Immature natural killer cell (primary cell): ENCODE measurements at regions not wholly inside any gene's neighbourhood (a gene's known extent, or its start where the extent isn't known, plus 50 kb on each side); places are given as distances from the start of the nearest gene placed in this dataset.
A peak's percentile ranks its signal among the peaks of the same experiment; 100 is the strongest.

ENCODE experiments used
- DNase-seq, 3 donors: peaks; one replicate each; pipeline ENCODE4 v3.0.0; 2022; ENCODE audit warnings: mixed read lengths in 1 of 3
- H3K27ac Mint-ChIP-seq, 6 donors: one replicate each; pipeline ENCODE4 v1.8.0; 2020; ENCODE audit warnings: mixed read lengths in 6 of 6, mild to moderate bottlenecking in 5 of 6, inconsistent platforms in 4 of 6, moderate library complexity in 3 of 6
- H3K27me3 Mint-ChIP-seq, 3 donors: one replicate each; pipeline ENCODE4 v1.8.0; 2020 to 2021; ENCODE audit warnings: low read depth in 3 of 3, mild to moderate bottlenecking in 3 of 3, mixed read lengths in 3 of 3, moderate library complexity in 3 of 3, inconsistent platforms in 1 of 3
- H3K36me3 Mint-ChIP-seq, 3 donors: one replicate each; pipeline ENCODE4 v1.8.0; 2020; ENCODE audit warnings: mixed read lengths in 3 of 3, inconsistent platforms in 2 of 3, mild to moderate bottlenecking in 2 of 3
- H3K4me1 Mint-ChIP-seq, 2 donors: one replicate each; pipeline ENCODE4 v1.8.0; 2020; ENCODE audit warnings: inconsistent platforms in 2 of 2, mild to moderate bottlenecking in 2 of 2, mixed read lengths in 2 of 2, moderate library complexity in 1 of 2
- H3K4me3 Mint-ChIP-seq, 5 donors: one replicate each; pipeline ENCODE4 v1.8.0; 2020; ENCODE audit warnings: mild to moderate bottlenecking in 5 of 5, mixed read lengths in 5 of 5, inconsistent platforms in 3 of 5, moderate library complexity in 3 of 5
- H3K9me3 Mint-ChIP-seq, 6 donors: one replicate each; pipeline ENCODE4 v1.8.0; 2020; ENCODE audit warnings: mild to moderate bottlenecking in 6 of 6, mixed read lengths in 6 of 6, inconsistent platforms in 4 of 6, moderate library complexity in 3 of 6

GRCh38 chr5:116686438-116686837 lies 111.8 kb upstream of the SEMA6A start:
- no peak overlapping the region for H3K27ac Mint-ChIP-seq
- H3K36me3 Mint-ChIP-seq = no peaks in the 10 kb centered on the region
- H3K27me3 Mint-ChIP-seq = peaks cover 0 to 2% (median 0%) of the 10 kb centered on the region in 3 donors
- no peaks in the 10 kb centered on the region for H3K4me1 Mint-ChIP-seq
- H3K4me3 Mint-ChIP-seq = no peak overlapping the region
- DNase-seq = no peak
- peaks cover 0 to 6% (median 0%) of the 10 kb centered on the region in 6 donors for H3K9me3 Mint-ChIP-seq

DNA sequence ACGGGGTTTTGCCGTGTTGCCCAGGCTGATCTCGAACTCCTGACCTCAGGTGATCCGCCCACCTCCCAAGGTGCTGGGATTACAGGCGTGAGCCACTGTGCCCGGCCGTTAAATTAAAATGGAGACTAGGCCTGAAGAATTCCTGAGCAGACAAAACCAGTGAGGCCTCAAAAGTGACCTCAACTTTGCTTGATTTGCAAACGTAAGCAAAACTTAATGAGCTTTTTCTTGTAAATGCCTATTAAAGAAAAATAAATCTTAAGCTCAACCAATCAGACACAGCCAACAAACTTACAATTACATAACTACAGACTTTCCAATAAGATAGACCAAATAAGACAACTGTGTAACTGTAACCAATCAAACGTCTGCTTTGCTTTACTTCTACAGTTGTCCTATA lies 111.3 kb upstream of the SEMA6A start:
- no peaks in the 10 kb centered on the region for H3K4me1 Mint-ChIP-seq
- peaks cover 0 to 6% (median 0%) of the 10 kb centered on the region in 6 donors for H3K9me3 Mint-ChIP-seq
- DNase-seq = no peak
- H3K36me3 Mint-ChIP-seq = no peaks in the 10 kb centered on the region
- no peak overlapping the region for H3K27ac Mint-ChIP-seq
- no peak overlapping the region for H3K4me3 Mint-ChIP-seq
- peaks cover 0 to 2% (median 0%) of the 10 kb centered on the region in 3 donors for H3K27me3 Mint-ChIP-seq

DNA sequence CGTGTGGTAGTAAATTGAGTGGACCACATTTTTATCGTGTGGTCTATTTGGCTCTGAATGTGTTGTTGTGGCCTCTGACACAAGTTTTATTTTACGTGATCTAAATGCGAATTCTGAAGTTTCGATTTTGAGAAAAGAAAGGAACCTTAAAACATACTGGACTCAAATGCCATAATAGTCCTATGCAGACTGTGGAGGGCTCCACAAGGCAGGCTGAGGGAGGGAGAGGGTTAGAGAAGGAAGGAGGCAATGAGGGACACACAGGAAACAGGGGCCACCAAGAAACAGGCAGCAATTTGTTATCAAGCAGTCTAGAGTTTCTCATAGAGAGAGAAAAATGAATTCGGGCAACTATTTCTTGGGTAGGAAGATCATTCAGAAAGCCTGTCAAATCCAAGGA lies 110.4 kb upstream of the SEMA6A start:
- peak overlapping the region in 1 of 5 donors; percentile 26 for H3K4me3 Mint-ChIP-seq
- no peaks in the 10 kb centered on the region for H3K36me3 Mint-ChIP-seq
- H3K27ac Mint-ChIP-seq = no peak overlapping the region
- peaks cover 0 to 6% (median 2%) of the 10 kb centered on the region in 6 donors for H3K9me3 Mint-ChIP-seq
- H3K4me1 Mint-ChIP-seq = no peaks in the 10 kb centered on the region
- H3K27me3 Mint-ChIP-seq = peaks cover 0 to 2% (median 0%) of the 10 kb centered on the region in 3 donors
- no peak for DNase-seq

- H3K27ac Mint-ChIP-seq = no peak overlapping the region
Measured at GRCh38 chr5:116681334-116682013, 106.9 kb upstream of the SEMA6A start.

DNA sequence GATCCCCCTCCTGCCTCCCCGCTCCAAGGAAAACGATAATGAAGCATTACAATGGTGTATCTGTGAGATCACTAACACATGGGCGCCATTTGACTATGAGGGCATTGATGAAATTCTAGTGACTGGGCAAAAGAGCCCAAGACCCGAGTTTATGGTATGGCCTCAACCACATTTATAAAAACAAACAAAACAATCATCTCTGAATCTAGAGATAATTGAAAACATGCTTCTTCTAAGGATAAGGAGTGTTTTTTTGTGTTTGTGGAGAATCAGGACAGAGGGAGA lies 100.9 kb upstream of the SEMA6A start:
- Mint-ChIP-seq H3K9me3 (peaks cover 0 to 6% (median 3%) of the 10 kb centered on the region in 6 donors), H3K27ac (no peak overlapping the region), H3K4me1 (no peaks in the 10 kb centered on the region), H3K4me3 (no peak overlapping the region), H3K36me3 (no peaks in the 10 kb centered on the region), H3K27me3 (peaks cover 2 to 3% (median 2%) of the 10 kb centered on the region in 3 donors)
- DNase-seq = no peak

More at GRCh38 chr5:116681334-116682013, 106.9 kb upstream of the SEMA6A start:
- DNase-seq = no peak
- no peaks in the 10 kb centered on the region for H3K36me3 Mint-ChIP-seq
- peaks cover 0 to 2% (median 2%) of the 10 kb centered on the region in 3 donors for H3K27me3 Mint-ChIP-seq
- no peaks in the 10 kb centered on the region for H3K4me1 Mint-ChIP-seq
- peaks cover 0 to 5% (median 4%) of the 10 kb centered on the region in 6 donors for H3K9me3 Mint-ChIP-seq
- H3K4me3 Mint-ChIP-seq = no peak overlapping the region

DNA sequence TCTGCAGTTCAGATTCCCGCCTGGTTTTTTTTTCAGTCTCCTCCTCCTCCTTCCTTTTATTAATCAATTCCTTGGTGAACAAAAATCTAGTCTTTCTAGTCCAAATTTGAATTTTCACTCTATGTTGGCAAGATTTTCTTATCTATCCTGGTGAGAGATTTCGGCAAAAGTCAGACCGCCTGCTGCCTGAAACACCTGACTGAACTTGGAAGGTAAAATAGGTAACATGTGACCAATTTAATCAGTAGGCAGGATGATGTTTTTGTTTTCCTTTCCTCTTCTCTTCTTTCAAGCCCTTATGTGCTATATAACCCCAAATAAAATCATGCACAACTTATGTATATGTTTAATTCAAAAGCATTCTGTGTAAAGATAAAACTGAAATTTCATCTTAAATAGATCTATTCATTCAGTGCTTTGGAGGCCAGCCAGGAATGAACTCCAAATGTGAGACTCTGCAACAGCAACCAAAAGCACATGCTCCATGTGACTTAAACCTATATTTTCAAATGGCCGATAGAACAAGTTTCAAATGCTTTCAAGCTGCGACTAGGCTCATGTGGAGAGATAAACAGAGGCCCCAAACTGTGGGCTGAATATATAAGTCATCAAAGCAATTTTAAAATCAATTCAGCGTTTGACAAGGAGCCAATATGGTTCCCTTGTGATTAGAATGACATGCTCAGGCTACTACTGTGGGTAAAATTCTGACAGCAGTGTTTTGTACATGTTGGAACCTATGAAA lies 100.4 kb upstream of the SEMA6A start:
- peaks cover 0 to 4% (median 3%) of the 10 kb centered on the region in 6 donors for H3K9me3 Mint-ChIP-seq
- no peaks in the 10 kb centered on the region for H3K4me1 Mint-ChIP-seq
- H3K27me3 Mint-ChIP-seq = peaks cover 2 to 3% (median 3%) of the 10 kb centered on the region in 3 donors
- no peak overlapping the region for H3K4me3 Mint-ChIP-seq
- no peak overlapping the region for H3K27ac Mint-ChIP-seq
- H3K36me3 Mint-ChIP-seq = no peaks in the 10 kb centered on the region
- no peak for DNase-seq

GRCh38 chr5:116673453-116673852 lies 98.8 kb upstream of the SEMA6A start:
- Mint-ChIP-seq H3K4me3 (no peak overlapping the region), H3K36me3 (no peaks in the 10 kb centered on the region), H3K27me3 (peaks cover 0 to 3% (median 3%) of the 10 kb centered on the region in 3 donors), H3K27ac (no peak overlapping the region), H3K4me1 (no peaks in the 10 kb centered on the region), H3K9me3 (peaks cover 0 to 5% (median 2%) of the 10 kb centered on the region in 6 donors)
- DNase-seq = no peak

DNA sequence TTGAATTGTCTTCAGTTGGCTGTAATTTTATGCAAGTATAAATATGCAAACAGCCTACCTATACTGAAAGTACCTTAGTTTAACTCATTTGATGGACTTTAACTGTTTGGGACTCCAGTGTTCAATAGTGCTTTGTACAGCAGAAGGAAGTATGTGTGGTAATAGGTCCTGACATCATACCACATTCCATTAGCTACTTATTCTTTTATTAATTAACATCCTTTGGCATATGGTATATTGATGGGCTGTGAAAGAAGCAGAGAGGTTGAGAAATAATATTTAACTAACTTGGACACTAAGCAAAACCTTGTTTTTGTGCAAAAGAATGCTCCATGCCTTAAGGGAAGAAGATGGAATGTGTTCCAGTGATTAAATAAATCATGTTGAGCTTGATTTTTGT lies 97.6 kb upstream of the SEMA6A start:
- H3K4me1 Mint-ChIP-seq = no peaks in the 10 kb centered on the region
- no peaks in the 10 kb centered on the region for H3K36me3 Mint-ChIP-seq
- peaks cover 0 to 5% (median 1%) of the 10 kb centered on the region in 6 donors for H3K9me3 Mint-ChIP-seq
- DNase-seq = no peak
- no peak overlapping the region for H3K27ac Mint-ChIP-seq
- H3K27me3 Mint-ChIP-seq = peaks cover 0 to 3% (median 3%) of the 10 kb centered on the region in 3 donors
- no peak overlapping the region for H3K4me3 Mint-ChIP-seq

DNA sequence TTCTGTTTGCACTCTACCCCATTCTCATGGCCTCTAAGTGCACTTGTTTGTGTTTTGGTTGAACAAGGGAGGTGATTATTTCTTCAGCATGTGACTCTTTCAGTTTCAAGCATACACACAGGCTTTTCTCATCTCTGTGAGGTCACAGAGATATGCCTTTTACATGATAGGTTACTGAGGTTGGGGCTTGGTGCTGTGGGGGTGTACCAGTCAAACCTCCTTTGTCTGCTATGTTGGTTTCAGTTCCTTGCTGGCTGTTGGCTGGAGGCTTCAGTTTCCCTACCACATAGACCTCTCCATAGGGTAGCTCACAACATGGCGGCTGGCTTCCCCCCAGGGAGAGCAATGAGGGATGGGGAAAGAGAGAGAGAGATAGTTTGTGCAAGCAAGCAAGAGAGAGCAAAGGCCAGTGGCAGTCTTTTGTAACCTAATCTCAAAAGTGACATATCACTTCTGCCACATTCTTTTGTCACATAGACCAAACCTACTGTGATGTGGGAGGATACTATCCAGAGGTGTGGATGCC lies 96.7 kb upstream of the SEMA6A start:
- Mint-ChIP-seq H3K36me3 (no peaks in the 10 kb centered on the region), H3K27ac (no peak overlapping the region), H3K4me1 (no peaks in the 10 kb centered on the region), H3K9me3 (peaks cover 0 to 5% (median 1%) of the 10 kb centered on the region in 6 donors), H3K27me3 (peaks cover 0 to 3% (median 3%) of the 10 kb centered on the region in 3 donors), H3K4me3 (no peak overlapping the region)
- DNase-seq = no peak

DNA sequence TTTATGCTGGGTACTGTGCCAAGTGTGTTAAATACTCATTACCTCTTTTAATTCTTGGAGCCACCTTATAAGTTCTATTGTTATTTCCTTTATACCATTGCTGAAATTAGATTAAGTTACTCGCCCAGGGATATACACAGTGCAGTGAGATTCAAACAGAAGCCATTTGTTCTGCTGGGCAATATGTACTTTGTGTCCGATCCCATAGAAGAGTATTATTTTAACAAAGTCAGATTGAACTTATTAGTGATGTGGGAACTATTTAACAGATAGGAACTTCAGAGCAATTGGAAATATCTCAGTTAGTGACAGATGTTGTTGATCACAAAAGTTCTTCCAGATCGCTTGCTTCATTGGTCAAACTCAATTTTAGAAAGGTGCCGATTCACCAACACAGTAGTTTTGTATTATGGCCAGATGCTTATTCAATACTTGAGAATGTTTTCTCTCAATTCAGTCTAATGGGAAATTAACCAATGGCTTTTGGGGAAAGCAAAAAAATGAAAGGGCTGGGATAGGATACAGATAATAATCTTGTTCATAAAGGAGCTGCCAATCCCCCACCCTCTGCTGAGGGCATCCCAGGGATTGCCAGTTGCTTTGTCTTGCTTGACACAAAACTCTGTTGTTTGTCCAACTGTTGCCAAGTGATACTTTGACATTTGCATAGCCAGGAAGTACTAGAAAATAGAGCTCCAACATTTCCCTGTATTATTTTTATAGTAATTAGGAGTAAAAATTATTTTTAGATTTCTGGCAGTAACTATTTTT lies 94.8 kb upstream of the SEMA6A start:
- Mint-ChIP-seq H3K27ac (no peak overlapping the region), H3K9me3 (peaks cover 0 to 5% (median 0%) of the 10 kb centered on the region in 6 donors), H3K4me1 (no peaks in the 10 kb centered on the region), H3K4me3 (no peak overlapping the region), H3K27me3 (peaks cover 2 to 3% (median 2%) of the 10 kb centered on the region in 3 donors), H3K36me3 (no peaks in the 10 kb centered on the region)
- no peak for DNase-seq

DNA sequence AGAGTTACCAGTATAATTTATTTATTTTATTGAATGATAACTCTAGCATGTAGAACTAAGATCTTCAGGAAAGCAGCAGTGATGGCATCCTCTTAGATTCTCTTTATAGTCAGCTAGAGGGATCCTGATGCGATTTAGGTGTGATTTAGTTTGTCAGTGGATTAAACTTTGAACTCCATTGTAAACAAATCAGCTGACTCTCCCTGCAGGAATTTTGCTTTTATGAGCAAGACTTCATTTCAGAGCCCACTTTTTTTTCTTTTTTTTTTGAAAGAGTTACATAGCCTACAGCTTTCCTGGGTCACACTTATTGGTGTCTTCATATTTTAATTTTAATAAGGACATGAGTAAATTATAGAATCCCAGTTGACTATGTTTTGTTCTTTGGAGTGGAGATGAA lies 93.8 kb upstream of the SEMA6A start:
- Mint-ChIP-seq H3K9me3 (peaks cover 0 to 5% (median 0%) of the 10 kb centered on the region in 6 donors), H3K4me3 (no peak overlapping the region), H3K27me3 (peaks cover 2 to 3% (median 2%) of the 10 kb centered on the region in 3 donors), H3K27ac (no peak overlapping the region), H3K4me1 (no peaks in the 10 kb centered on the region), H3K36me3 (no peaks in the 10 kb centered on the region)
- no peak for DNase-seq

DNA sequence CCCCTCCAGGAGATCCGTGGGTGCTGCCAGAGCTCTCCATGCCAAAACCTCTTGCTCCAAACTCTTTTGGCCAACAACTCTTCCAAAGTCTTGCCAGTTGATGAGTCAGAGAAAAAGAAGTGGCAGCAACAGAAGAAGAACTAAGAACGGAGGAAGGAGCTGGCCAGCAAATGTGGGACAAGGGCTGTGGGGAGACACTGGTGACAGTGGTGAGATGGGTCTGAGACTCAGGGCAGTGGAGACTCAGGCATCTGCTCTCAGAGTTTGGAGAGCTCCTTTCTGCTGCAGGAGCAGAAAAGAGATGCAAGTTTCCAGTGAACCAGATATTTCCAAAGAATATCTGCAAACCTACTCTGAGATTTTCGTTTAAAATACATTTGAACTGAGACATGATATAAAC lies 92.3 kb upstream of the SEMA6A start:
- H3K27ac Mint-ChIP-seq = no peak overlapping the region
- no peaks in the 10 kb centered on the region for H3K4me1 Mint-ChIP-seq
- H3K4me3 Mint-ChIP-seq = no peak overlapping the region
- H3K36me3 Mint-ChIP-seq = no peaks in the 10 kb centered on the region
- H3K27me3 Mint-ChIP-seq = peaks cover 2 to 5% (median 4%) of the 10 kb centered on the region in 3 donors
- H3K9me3 Mint-ChIP-seq = peaks cover 0 to 5% (median 1%) of the 10 kb centered on the region in 6 donors
- no peak for DNase-seq

- H3K4me1 Mint-ChIP-seq = no peaks in the 10 kb centered on the region
- no peak for DNase-seq
- H3K27me3 Mint-ChIP-seq = peaks cover 1 to 5% (median 2%) of the 10 kb centered on the region in 3 donors
- H3K4me3 Mint-ChIP-seq = no peak overlapping the region
- peak overlapping the region in 1 of 6 donors; percentile 61 for H3K27ac Mint-ChIP-seq
- H3K36me3 Mint-ChIP-seq = no peaks in the 10 kb centered on the region
- H3K9me3 Mint-ChIP-seq = peaks cover 0 to 5% (median 2%) of the 10 kb centered on the region in 6 donors
Measured at GRCh38 chr5:116664988-116665387, 90.4 kb upstream of the SEMA6A start.

DNA sequence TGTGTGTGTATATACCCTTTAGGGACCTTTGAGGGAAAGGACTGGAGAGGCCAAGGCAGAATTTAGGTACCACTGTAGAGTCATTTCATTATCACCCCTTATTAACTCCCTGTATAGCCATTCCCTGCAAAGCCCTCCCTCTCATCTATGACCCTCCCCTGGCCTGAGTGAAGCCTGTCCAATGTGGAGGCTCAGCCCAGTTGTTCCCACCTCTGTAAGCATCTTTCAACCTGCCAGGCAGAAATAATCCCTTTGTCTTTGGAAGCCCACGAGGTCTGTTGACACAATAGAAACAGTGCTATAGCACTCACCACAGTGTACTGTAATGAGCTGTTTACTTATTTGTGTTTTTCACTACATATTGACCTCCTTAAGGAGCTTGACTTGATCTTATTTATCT lies 88.5 kb upstream of the SEMA6A start:
- Mint-ChIP-seq H3K27ac (no peak overlapping the region), H3K4me1 (no peaks in the 10 kb centered on the region), H3K4me3 (no peak overlapping the region), H3K27me3 (peaks cover 1 to 5% (median 2%) of the 10 kb centered on the region in 3 donors), H3K9me3 (peaks cover 0 to 4% (median 0%) of the 10 kb centered on the region in 6 donors), H3K36me3 (no peaks in the 10 kb centered on the region)
- DNase-seq = no peak
